Upper lobe of left lung (tissue), 4 donors: ENCODE measurements at regions not wholly inside any gene's neighbourhood (a gene's known extent, or its start where the extent isn't known, plus 50 kb on each side); places are given as distances from the start of the nearest gene placed in this dataset.

Source experiments
- CTCF ChIP-seq, 6 experiments: fragments of 450-650 bp in 4 of 6; fragments of 200-600 bp in 2 of 6; sonication (generic) in 2 of 6; IDR thresholded peaks; one replicate each; pipeline ENCODE4 v1.5.1; 2016 to 2019; ENCODE audit warnings: antibody characterized with exemption in 6 of 6
- POLR2A ChIP-seq, 4 donors: fragments of 450-650 bp; IDR thresholded peaks; one replicate each; pipeline ENCODE4 v1.5.1; 2016 to 2017; ENCODE audit warnings: antibody characterized with exemption in 4 of 4, mild to moderate bottlenecking in 2 of 4
- POLR2AphosphoS5 ChIP-seq, 2 donors: sonication (generic); formaldehyde crosslinking; IDR thresholded peaks; one replicate each; pipeline ENCODE4 v1.5.1; 2017; ENCODE audit warnings: antibody characterized with exemption in 2 of 2

GRCh38 chr14:106838991-106839769, 1312.8 kb downstream of the TMEM121 start:
- TF ChIP-seq POLR2A (IDR thresholded peaks at IDR 0.05) (no peak), CTCF (IDR thresholded peaks at IDR 0.05) (no peak), POLR2AphosphoS5 (IDR thresholded peaks at IDR 0.05) (no peak)
